GM18508 (cell line): ENCODE measurements at regions not wholly inside any gene's neighbourhood (a gene's known extent, or its start where the extent isn't known, plus 50 kb on each side); places are given as distances from the start of the nearest gene placed in this dataset.
"Not testable (repeated sequence)": the region's sequence is repeated elsewhere in the genome, so short reads cannot be mapped to it uniquely, and the experiment has no call there.

Source experiments
- ATAC-seq: cut with Tn5 transposase; IDR thresholded peaks from one replicate; pipeline ENCODE4 v1.9.1; 2021; ENCODE audit warnings: moderate number of reproducible peaks; ENCODE audit not compliant: insufficient read depth, unreplicated experiment

DNA sequence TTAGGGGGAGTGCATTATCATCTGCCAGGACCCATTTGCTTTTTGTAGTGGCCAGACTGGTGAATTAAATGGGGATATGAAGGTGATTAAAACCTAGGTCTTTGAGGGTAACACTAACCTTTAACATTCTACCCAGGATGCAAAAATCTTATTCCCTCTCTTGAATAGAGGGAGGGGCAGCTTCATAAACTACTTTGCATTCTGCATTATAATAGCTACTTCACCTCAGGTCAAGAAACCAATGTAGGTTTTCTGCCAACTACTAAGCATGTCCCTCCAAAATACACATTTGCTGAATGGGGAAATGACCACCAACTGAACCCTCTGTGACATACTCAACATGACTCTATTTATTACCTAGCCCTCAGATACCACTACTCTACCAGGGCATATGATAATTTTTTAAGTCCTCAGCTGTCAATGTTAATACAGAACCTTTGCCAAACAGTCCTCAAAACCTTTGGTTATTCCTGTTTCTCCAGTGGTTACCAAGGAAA is 477.6 kb upstream of the CD180 start:
- no peak for ATAC-seq

DNA sequence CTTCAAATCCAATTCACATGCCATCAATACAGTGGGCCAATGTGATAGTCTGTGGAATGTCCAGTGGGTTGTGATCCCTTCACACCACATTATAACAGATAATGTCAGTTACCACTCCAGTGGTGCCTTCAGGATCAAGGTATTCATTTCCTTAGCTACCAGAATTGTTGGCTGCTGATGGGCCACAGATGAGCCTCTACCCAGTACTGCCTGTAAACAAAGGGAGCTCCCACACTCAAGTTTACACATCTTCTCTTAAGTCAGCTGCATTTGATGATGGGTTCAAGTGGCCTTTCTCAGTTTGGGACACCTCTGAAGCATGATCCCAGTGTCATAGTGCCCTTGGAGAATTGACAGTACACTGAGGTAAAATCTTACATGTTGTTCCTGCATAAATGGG is 477.0 kb upstream of the CD180 start:
- ATAC-seq = no peak

- ATAC-seq = no peak
Measured at GRCh38 chr5:67673180-67673579, 476.6 kb upstream of the CD180 start.

DNA sequence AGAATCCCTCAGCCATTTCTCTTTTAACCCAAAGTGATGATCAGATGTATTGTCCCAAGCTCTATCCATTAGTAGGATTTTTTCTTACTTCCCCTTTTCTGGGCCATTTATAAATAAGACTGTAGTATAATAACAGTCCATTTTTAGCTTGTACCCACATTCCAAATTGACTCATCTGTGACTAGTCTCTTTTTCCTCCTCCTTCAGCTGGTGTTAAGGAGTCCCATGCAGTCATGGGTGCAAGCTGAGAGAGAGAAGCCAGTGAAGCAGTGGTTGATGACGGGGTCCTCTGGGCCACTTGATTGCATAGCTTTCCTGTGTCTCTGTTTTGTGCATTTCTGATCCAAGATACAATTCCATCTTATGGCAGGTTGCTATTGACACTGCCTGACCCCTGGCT is 476.0 kb upstream of the CD180 start:
- ATAC-seq = no peak

DNA sequence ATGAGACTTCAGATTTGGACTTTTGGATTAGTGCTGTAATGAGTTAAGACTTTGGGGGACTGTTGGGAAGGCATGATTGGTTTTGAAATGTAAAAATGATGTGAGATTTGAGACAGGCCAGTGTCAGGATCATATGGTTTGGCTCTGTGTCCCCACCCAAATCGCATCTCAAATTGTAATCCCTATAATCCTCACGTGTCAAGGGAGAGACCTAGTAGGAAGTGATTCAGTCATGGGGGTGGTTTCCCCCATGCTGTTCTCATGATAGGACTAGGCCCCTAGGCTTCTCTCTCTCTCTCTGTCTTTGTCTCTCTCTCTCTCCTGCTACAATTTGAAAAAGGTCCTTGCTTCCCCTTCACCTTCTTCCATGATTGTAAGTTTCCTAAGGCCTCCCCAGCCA is 473.3 kb upstream of the CD180 start:
- no peak for ATAC-seq

GRCh38 chr5:67660149-67660548 is 463.6 kb upstream of the CD180 start:
- no peak for ATAC-seq

GRCh38 chr5:67659288-67659687 is 462.7 kb upstream of the CD180 start:
- no peak for ATAC-seq

DNA sequence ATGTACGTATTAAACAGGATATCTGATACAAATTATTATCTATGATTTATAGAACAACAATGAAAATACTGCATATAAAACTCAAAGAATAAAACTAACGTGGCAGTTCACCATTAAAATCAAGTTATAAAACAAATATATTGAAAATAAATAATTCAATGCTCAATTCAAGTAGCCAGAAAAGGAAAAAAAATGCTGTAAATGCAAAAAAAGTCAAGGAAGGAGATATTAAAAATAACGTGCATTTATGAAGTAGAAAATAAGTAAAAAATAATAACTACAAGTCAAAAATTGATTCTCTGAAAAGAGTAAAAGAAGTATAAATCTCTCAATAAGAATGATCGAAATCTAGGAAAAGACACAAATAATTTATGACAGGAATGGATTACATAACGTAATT is 460.5 kb upstream of the CD180 start:
- ATAC-seq = no peak

GRCh38 chr5:67652201-67652600 is 455.6 kb upstream of the CD180 start:
- no peak for ATAC-seq

DNA sequence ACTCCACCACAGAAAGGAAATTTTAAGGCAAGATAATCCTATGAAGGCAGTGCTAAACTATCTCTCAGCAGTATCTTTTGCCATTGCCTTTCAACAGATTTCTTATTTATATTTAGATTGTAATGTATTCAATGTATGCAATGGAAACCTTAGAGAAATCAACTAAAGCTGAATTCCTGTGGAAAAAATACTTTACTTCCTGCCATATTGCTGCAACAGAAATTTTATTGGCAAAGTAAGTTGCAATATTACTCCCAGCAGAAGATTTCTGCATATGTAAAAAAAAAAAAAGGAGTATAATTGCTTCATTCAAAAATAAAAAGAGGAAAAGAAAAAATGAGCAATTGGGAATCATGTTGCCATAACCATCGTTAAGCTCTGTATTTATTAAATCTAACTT is 454.6 kb upstream of the CD180 start:
- no peak for ATAC-seq

GRCh38 chr5:67648201-67648671 is 451.6 kb upstream of the CD180 start:
- no peak for ATAC-seq

- no peak for ATAC-seq
Measured at GRCh38 chr5:67647772-67648171, 451.2 kb upstream of the CD180 start.

- no peak for ATAC-seq
Measured at GRCh38 chr5:67644221-67644920, 447.8 kb upstream of the CD180 start.

DNA sequence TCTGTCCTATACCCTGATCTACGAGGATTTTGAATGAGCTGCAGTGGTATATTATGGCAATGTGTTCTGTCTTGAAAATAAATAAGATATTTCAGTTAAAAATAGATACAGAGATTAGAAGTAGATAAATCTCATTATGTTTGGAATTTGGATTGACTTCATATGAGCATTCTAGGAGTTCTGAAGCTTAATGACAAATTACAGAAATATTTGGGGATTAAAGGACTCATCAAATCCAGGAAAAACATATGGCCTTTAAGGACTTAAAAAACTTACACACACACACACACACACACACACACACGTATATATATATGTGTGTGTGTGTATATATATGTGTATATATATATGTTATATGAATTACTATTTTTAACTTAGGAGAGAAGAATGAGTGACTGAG is 446.9 kb upstream of the CD180 start:
- ATAC-seq = no peak

GRCh38 chr5:67639976-67640375 is 443.4 kb upstream of the CD180 start:
- ATAC-seq = no peak

DNA sequence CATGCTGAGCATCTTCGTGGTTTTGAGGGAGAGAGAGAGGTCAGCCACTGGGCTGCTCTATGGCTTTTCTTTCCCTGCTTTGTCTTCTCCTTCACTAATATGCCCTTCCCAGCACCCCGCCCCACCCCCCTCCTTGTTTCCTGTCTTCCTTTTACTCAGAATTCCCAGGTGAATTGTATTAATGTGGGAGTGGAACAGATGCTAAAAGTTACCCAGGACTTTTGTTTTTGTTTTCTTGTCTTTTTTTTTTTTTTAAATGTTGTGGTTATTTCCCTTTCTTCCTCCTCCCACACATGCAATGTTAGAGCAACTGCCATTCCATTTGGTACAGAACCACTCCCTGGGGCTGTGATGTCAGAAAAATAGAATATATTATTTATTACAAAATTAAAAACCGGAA is 442.7 kb upstream of the CD180 start:
- ATAC-seq = no peak

DNA sequence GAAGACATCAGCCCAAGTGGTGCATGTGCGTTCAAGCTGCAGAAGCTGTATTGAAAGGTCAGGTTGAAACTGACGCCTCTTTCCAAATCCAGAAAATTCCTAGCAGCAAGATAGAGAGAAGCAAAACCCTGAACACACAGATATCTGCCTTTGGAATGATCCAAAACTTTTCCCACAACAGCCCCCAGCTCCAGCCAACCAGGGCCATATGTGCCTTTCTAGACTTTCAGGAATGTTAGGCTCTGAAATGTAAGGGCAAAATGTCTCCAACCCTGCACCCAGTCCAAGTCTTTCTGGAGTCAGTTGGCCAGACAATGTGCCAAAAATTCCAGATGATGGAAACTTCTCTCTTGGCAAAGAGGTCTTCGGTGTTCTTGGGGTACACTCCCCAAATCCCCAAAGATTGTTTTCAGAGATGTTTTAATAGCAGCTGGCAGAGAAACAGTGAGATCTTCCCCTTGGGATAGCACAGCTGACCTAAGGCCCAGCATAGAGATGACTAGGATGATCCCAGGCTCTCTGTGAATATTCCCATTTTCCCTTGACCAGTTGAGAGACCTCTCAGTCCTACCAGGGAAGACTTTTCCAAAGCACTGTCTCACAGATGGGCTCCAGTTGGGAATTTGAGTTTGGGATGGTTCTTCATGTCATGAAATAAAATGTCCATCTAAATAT is 440.4 kb upstream of the CD180 start:
- ATAC-seq = no peak

DNA sequence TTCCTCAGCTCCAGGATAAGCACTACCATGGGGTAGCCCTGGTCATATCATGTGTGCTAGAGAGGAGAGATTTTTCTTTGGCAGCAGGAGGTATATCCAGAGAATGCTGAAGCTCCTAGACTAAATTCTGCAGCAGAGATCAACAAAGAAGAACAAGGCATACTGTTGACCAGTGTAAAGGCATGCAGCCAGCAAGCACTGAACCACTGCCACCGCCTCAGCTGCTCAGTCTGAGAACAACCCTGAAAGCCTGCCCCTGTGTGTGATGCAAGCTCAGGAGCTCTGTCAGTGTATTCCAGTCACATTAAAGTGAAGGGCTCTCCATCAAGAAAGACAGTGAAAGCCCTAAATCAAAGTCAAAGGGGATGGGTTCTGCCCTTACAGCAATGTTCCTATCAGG is 439.5 kb upstream of the CD180 start:
- ATAC-seq = no peak

DNA sequence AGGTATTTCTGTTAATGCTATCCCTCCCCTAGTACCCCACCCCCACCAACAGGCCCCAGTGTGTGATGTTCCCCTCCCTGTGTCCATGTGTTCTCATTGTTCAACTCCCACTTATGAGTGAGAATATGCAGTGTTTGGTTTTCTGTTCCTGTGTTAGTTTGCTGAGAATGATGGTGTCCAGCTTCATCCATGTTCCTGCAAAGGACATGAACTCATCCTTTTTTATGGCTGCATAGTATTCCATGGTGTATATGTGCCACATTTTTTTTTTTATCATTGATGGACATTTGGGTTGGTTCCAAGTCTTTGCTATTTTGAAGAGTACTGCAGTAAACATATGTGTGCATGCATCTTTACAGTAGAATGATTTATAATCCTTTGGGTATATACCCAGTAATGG is 430.5 kb upstream of the CD180 start:
- not testable (repeated sequence) for ATAC-seq

GRCh38 chr5:67623078-67623477 is 426.5 kb upstream of the CD180 start:
- ATAC-seq = no peak

- no peak for ATAC-seq
Measured at GRCh38 chr5:67620424-67621397, 424.1 kb upstream of the CD180 start.
